HUES48 (cell line): ENCODE measurements at regions not wholly inside any gene's neighbourhood (a gene's known extent, or its start where the extent isn't known, plus 50 kb on each side); places are given as distances from the start of the nearest gene placed in this dataset.

ENCODE experiments used
- H3K27ac ChIP-seq: one replicate; pipeline ENCODE4 v1.7.0; 2013; ENCODE audit warnings: low read depth, low read length, inconsistent platforms
- H3K27me3 ChIP-seq: 2 replicates; pipeline ENCODE4 v1.6.1; 2013; ENCODE audit warnings: mild to moderate bottlenecking, low read length; ENCODE audit not compliant: control insufficient read depth, insufficient read depth
- H3K36me3 ChIP-seq: 2 replicates; pipeline ENCODE4 v1.6.1; 2013; ENCODE audit warnings: low read length; ENCODE audit not compliant: control insufficient read depth, insufficient read depth
- H3K4me1 ChIP-seq: 2 replicates; pipeline ENCODE4 v1.6.1; 2013; ENCODE audit warnings: mild to moderate bottlenecking, low read length; ENCODE audit not compliant: control insufficient read depth, insufficient read depth
- H3K4me3 ChIP-seq: 2 replicates; pipeline ENCODE4 v1.5.1; 2013; ENCODE audit warnings: mild to moderate bottlenecking, low read depth, low read length
- H3K9ac ChIP-seq: 2 replicates; pipeline ENCODE4 v1.6.1; 2013; ENCODE audit warnings: mild to moderate bottlenecking, low read depth, low read length, moderate library complexity
- H3K9me3 ChIP-seq: 2 replicates; pipeline ENCODE4 v1.6.1; 2013; ENCODE audit warnings: low read length; ENCODE audit not compliant: control insufficient read depth, insufficient read depth

DNA sequence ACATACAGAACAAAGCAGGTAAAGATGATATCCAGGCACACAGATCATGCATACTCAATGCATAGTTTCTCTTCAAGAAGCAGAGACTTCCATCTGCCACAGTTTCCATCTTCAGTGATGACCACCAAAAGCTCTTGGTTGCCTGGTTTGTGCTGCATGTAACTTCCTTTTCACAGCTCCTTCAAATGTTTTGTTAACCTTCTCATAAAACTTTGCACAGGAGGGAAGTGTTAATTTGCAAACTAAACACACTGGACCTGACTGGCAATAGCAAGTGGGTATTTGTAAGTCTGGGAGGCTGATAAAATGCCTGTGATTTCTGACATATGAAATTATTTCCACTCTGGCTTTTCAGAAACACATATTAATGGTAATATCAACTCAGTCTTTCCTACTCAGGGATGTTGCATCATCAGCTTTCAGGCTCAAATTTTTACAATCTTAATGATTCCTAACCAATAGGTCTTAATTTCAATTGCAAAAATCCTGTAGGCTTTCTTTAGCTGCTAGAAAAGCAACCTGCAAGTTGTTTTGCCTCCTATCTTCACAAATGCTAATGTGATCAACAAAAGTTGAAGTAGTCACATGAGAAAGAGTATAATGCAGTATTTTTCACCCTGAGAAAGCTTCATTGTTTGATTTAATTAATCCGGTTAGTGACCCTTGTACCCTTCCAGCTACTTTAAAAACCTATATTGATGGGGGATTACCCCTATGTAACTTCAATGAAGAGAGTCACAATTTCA lies 575.6 kb downstream of the DIAPH3 start:
- Histone ChIP-seq H3K9ac (0 out of 2 replicates have a peak overlapping the region, but pooled peaks have one; percentile 14), H3K36me3 (no peaks in the 10 kb centered on the region), H3K9me3 (no peaks in the 10 kb centered on the region), H3K4me3 (peak overlapping the region; percentile 29), H3K4me1 (peaks cover 44% of the 10 kb centered on the region), H3K27ac (peak overlapping the region; percentile 93), H3K27me3 (no peaks in the 10 kb centered on the region)

- H3K36me3 ChIP-seq: no peaks in the 10 kb centered on the region
- peak overlapping the region; percentile 93 for H3K27ac ChIP-seq
- peaks cover 44% of the 10 kb centered on the region for H3K4me1 ChIP-seq
- no peak overlapping the region for H3K9ac ChIP-seq
- no peak overlapping the region for H3K4me3 ChIP-seq
- no peaks in the 10 kb centered on the region for H3K9me3 ChIP-seq
- no peaks in the 10 kb centered on the region for H3K27me3 ChIP-seq
These were observed 575.0 kb downstream of the DIAPH3 start for GRCh38 chr13:59588717-59589067.

DNA sequence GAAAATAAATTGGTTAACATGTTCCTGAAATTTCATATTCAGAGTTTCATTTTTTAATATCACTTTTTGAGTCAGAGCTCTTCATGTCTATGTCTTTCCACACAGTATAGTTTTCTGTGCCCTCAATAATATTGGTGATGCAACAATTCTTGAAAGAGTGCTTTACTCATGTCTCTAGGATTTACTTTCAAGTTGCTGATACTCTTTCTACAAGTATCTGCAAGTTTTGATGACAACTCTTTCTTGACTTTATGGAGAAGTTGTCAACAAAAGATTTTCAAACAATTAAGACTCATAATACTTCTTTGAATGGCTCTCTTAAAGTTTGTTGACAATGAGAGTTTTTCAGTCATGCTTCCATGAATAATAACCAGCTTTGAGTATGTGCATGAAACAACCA lies 561.7 kb downstream of the DIAPH3 start:
- H3K4me3 ChIP-seq: no peak overlapping the region
- no peaks in the 10 kb centered on the region for H3K36me3 ChIP-seq
- H3K9ac ChIP-seq: no peak overlapping the region
- H3K27me3 ChIP-seq: no peaks in the 10 kb centered on the region
- H3K27ac ChIP-seq: no peak overlapping the region
- H3K4me1 ChIP-seq: 0 out of 2 replicates have a peak, but pooled peaks cover 3% of the 10 kb centered on the region
- H3K9me3 ChIP-seq: peaks cover 10% of the 10 kb centered on the region; the same call in 1 of the 2 replicates

GRCh38 chr13:59603646-59604045 lies 560.1 kb downstream of the DIAPH3 start:
- Histone ChIP-seq H3K4me3 (no peak overlapping the region), H3K9ac (no peak overlapping the region), H3K4me1 (peaks cover 16% of the 10 kb centered on the region), H3K27ac (no peak overlapping the region), H3K9me3 (0 out of 2 replicates have a peak, but pooled peaks cover 6% of the 10 kb centered on the region), H3K27me3 (no peaks in the 10 kb centered on the region), H3K36me3 (no peaks in the 10 kb centered on the region)

DNA sequence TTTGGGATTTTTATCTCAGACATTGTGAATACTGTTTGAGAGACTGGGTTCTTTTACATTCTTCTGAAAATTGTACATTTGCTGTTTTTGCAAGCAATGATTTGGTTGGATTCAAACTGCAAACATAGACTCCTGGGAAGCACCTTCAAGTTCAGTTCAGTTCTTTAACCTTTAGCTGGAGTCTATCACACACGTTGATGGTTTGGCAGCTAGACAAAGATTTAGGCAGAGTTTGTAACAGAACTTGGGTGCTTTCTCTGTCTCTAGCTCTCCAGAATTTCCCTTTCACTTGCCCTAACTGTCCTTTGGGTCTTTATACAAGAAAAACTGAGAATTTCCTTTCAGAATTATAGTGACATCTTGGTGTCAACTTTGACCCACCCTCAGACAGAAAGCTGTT lies 556.6 kb downstream of the DIAPH3 start:
- peaks cover 18% of the 10 kb centered on the region for H3K4me1 ChIP-seq
- H3K27ac ChIP-seq: no peak overlapping the region
- H3K9ac ChIP-seq: no peak overlapping the region
- no peaks in the 10 kb centered on the region for H3K27me3 ChIP-seq
- no peak overlapping the region for H3K4me3 ChIP-seq
- H3K9me3 ChIP-seq: no peaks in the 10 kb centered on the region
- H3K36me3 ChIP-seq: no peaks in the 10 kb centered on the region

DNA sequence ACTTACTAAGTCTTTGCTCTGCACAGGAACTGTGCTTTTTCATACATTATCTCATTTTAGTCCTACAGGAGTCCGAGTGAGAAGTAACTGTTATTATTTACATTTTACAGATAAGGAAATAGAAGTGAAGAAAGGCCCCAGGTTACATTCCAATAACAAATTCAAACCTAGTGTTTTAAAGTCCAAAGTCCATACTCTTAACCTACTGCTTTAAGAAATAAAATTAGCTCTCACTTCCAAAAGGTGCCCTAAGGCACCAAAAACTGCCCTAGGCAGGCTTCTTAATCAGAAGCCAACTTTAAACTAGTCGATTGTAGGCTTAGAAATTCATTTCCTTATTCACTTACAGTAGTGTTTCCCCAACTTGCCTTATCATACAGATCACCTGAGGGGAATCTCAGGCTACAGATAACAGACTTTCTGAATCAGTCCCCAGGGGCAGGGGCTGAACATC lies 555.9 kb downstream of the DIAPH3 start:
- Histone ChIP-seq H3K9me3 (no peaks in the 10 kb centered on the region), H3K4me3 (no peak overlapping the region), H3K27me3 (no peaks in the 10 kb centered on the region), H3K36me3 (no peaks in the 10 kb centered on the region), H3K9ac (no peak overlapping the region), H3K4me1 (peaks cover 20% of the 10 kb centered on the region), H3K27ac (no peak overlapping the region)

DNA sequence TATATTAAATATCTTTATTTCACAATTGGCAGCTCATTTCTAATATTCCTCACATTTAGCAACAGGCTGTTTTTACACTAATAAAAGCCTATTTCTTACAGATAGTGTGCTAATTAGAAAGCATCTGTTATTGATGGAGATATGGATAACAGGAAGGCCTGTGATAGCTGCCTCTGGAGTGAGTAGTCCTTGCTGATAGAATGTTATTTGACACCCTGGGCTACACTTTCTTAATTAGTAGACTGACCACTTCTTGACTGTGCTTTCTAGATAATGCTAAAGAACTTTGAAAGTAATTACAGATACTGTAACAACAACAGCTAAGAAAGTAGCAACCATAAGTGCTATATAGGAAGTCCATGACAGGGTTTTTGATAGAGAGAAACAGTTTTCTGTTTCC lies 554.3 kb downstream of the DIAPH3 start:
- Histone ChIP-seq H3K27ac (no peak overlapping the region), H3K9ac (no peak overlapping the region), H3K4me3 (no peak overlapping the region), H3K9me3 (no peaks in the 10 kb centered on the region), H3K27me3 (no peaks in the 10 kb centered on the region), H3K36me3 (no peaks in the 10 kb centered on the region), H3K4me1 (peaks cover 20% of the 10 kb centered on the region)
